ACHN (cell line): ENCODE measurements at regions not wholly inside any gene's neighbourhood (a gene's known extent, or its start where the extent isn't known, plus 50 kb on each side); places are given as distances from the start of the nearest gene placed in this dataset.
"Not testable (repeated sequence)": the region's sequence is repeated elsewhere in the genome, so short reads cannot be mapped to it uniquely, and the experiment has no call there.

Source experiments
- DNase-seq: peaks from one replicate; pipeline ENCODE4 v3.0.0-alpha.2; 2015
- in situ Hi-C: cut with HindIII; loops from 2 replicates; pipeline ENCODE4 v1.10.0; 2017; ENCODE audit warnings: low sequenced_read_pairs, low pct_ligation_motif_present, low pct_unique_long_range_greater_than_20kb

DNA sequence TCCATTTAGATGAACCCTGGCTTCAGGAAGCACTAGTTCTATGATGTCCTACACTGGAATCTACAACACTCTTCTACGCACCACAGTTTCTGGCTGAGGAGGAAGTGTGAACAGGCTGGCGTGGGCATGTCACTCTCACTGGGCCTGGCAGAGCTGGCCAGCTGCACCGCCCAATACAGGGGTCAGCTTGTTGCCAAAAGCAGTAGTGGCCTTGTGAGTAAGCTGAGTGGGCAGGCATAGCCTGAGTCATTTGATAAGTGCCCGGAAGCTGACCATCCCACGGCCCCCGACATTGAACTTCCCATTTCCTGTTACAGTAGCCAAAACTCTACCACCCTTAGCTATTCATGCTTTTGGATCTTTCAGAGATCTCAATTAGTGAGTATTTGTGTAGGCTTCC is 240.9 kb upstream of the SERP2 start:
- in situ Hi-C loops = no loop called here
- DNase-seq = peak; percentile 41

DNA sequence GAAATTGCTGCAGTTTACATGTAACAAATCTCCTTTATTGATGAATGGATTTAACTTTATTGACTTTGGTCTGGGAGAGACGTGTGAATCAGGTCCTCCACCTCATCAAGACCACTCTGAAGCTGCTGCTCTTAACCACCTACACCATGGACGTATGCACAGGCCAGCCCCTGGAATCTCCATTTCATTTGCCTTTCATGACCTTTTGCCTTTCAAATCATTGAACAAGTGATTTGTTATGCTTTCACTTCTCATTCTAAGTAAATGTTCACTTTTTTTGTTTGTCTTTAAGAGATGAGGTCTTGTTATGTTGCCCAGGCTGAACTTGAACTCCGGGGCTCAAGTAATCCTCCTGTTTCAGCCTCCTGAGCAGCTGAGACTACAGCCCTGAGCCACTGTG is 240.0 kb upstream of the SERP2 start:
- in situ Hi-C loops = no loop called here
- no peak for DNase-seq

- in situ Hi-C loops = no loop called here
- DNase-seq = no peak
Measured at GRCh38 chr13:44135566-44135965, 238.1 kb upstream of the SERP2 start.

GRCh38 chr13:44136696-44137268 is 236.8 kb upstream of the SERP2 start:
- in situ Hi-C loops = no loop called here
- peak; percentile 38 for DNase-seq

DNA sequence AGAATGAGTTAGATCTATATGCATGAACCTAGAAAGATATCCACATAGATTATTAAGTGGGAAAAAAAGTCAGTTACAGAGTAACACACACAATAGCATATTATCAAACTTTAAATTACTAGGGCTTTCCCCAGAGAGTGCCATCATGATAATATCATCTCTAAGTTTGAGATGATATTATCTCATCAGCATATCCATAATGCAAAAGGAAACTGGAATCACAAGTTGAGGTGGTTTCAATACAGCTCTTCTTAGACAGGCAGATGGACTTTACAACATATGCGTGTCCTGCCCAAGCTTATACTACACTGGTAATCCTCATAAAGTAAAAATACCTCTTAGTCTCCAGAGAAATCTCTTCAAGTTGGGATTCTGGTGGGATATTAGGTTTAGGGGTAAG is 236.2 kb upstream of the SERP2 start:
- in situ Hi-C loops = no loop called here
- DNase-seq = no peak

DNA sequence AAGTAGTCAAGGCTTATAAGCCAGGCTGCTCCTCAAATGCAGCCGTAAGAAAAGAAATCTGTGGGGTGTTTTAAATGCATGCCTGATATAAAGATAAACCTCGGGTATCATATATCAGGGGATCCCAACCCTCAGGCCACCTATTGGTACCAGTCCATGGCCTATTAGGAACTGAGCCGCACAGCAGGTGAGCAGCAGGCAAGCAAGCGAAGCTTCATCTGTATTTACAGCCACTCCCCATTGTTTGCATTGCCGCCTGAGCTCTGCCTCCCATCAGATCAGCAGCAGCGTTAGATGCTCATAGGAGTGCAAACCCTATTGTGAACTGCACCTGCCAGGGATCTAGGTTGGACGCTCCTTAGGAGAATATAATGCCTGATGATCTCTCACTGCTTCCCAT is 233.5 kb upstream of the SERP2 start:
- DNase-seq = no peak
- in situ Hi-C loops = no loop called here

GRCh38 chr13:44140888-44141724 is 232.5 kb upstream of the SERP2 start:
- in situ Hi-C loops = no loop called here
- DNase-seq = no peak

GRCh38 chr13:44141725-44142539 is 231.7 kb upstream of the SERP2 start:
- DNase-seq = peak; percentile 93
- in situ Hi-C loops = no loop called here

GRCh38 chr13:44142540-44142867 is 231.1 kb upstream of the SERP2 start:
- no peak for DNase-seq
- in situ Hi-C loops = no loop called here

- peak; percentile 77 for DNase-seq
- in situ Hi-C loops = no loop called here
Measured at GRCh38 chr13:44142941-44143665, 230.5 kb upstream of the SERP2 start.

DNA sequence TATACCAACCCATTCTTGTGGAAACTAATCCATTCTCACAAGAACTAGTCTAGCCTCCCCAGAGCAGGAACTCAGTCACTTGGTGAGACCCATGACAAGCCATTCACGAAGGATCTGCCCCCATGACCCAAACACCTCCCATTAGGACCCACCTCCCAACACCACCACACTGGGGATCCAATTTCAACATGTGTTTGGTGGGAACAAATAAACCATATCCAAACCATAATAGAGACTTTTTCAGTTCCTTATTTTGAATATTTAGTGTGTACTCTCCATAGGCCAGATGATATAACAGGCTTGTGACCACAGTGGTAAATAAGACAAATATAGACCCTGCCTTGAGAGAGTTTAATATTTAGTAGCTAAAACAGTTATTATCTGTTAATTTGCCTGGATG is 227.5 kb upstream of the SERP2 start:
- no peak for DNase-seq
- in situ Hi-C loops = no loop called here

- no peak for DNase-seq
- in situ Hi-C loops = no loop called here
Measured at GRCh38 chr13:44147233-44147632, 226.4 kb upstream of the SERP2 start.

DNA sequence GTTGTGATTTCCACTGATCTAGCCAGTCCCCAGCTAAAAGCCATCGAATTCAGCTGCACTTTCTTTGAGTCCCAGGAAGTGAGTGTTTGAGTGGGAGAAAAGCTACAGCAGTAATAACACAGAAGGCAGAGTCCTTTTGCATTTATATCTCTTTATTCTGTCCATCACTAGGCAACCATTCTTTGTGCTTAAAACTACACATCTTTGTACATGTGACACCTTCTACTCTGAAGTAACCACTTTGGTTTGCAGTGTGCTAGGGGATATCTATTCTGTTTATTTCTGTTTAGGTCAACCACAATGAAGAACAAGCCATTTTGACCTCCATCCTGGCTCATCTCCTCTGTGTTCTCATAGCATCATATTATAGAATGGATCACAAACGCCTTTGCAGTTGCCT is 226.0 kb upstream of the SERP2 start:
- no peak for DNase-seq
- in situ Hi-C loops = no loop called here

- in situ Hi-C loops = no loop called here
- no peak for DNase-seq
Measured at GRCh38 chr13:44148159-44148914, 225.3 kb upstream of the SERP2 start.

DNA sequence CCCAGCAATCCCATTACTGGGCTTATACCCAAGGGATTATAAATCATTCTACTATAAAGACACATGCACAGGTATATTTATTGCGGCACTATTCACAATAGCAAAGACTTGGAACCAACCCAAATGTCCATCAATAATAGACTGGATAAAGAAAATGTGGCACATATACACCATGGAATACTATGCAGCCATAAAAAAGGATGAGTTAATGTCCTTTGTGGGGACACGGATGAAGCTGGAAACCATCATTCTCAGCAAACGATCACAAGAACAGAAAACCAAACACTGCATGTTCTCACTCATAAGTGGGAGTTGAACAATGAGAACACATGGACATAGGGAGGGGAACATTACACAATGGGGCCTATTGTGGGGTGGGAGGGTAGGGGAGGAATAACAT is 224.4 kb upstream of the SERP2 start:
- DNase-seq, in situ Hi-C loops: not testable (repeated sequence)

- in situ Hi-C loops = no loop called here
Measured at GRCh38 chr13:44149821-44150220, 223.8 kb upstream of the SERP2 start.

GRCh38 chr13:44151474-44151873 is 222.2 kb upstream of the SERP2 start:
- in situ Hi-C loops = no loop called here
- no peak for DNase-seq

More at GRCh38 chr13:44149821-44150220, 223.8 kb upstream of the SERP2 start:
- DNase-seq = no peak

DNA sequence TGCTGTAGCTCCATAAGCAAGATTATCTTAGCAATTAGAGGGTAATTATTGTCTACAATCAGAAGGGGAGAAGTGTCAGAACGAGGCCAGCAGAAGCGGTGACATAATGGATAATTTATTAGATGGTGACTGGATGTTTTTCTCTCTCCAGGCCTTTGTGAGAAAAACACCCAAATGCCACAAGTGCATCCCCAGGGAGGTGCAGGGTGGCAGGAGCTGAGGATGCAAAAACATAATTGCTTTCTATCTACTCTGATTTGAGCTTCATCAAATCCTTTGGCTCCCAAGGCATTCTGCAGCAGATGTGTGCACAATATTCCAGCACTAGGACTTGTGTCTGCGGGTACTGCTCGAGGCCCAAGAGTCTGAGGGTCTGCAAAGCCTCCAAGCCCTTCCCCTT is 220.1 kb upstream of the SERP2 start:
- in situ Hi-C loops = no loop called here
- DNase-seq = no peak
